PC-3 (cell line): ENCODE measurements at regions not wholly inside any gene's neighbourhood (a gene's known extent, or its start where the extent isn't known, plus 50 kb on each side); places are given as distances from the start of the nearest gene placed in this dataset.

Source experiments
- ATAC-seq: fragments of 200-7000 bp; cut with Tn5 transposase; 2 replicates; pipeline ENCODE4 v1.9.1; 2020; ENCODE audit warnings: mild to moderate bottlenecking, moderate library complexity
- BruUV-seq: library from RNA; stranded (reverse); fragments of 400-500 nt; replicated peaks from 2 replicates; lab custom pipeline; 2021; lab: Mats Ljungman, UMichigan
- CTCF ChIA-PET: fragments of 300-600 bp; sonication (Branson Sonifier 250); formaldehyde crosslinking; loops from one replicate; lab custom pipeline; 2022; ENCODE audit warnings: antibody characterized with exemption; lab: Charles Lee
- POLR2A ChIA-PET: fragments of 300-600 bp; sonication (Branson Sonifier 250); formaldehyde crosslinking; loops from one replicate; lab custom pipeline; 2022; ENCODE audit warnings: antibody characterized with exemption; ENCODE audit not compliant: unreplicated experiment; lab: Charles Lee
- DNase-seq: peaks from one replicate; pipeline ENCODE4 v3.0.0-alpha.2; 2015
- H2AFZ ChIP-seq: fragments of 300-600 bp; sonication (generic); 2 replicates; pipeline ENCODE4 v1.6.0; 2016; ENCODE audit warnings: antibody characterized with exemption, low read length
- H3F3A ChIP-seq: fragments of 300-600 bp; sonication (generic); one replicate; pipeline ENCODE4 v1.6.0; 2017; ENCODE audit warnings: antibody characterized with exemption, low read length, control low read depth, mild to moderate bottlenecking; ENCODE audit not compliant: unreplicated experiment
- H3K27ac ChIP-seq: fragments of 300-600 bp; sonication (generic); 2 replicates; pipeline ENCODE4 v1.5.1; 2016; ENCODE audit warnings: mild to moderate bottlenecking, low read length
- H3K27me3 ChIP-seq: fragments of 300-600 bp; sonication (generic); 2 replicates; pipeline ENCODE4 v1.6.1; 2016; ENCODE audit warnings: low read length, mixed read lengths
- H3K36me3 ChIP-seq: fragments of 300-600 bp; sonication (generic); 2 replicates; pipeline ENCODE4 v1.6.1; 2016; ENCODE audit warnings: low read depth, mixed run types, low read length, mixed read lengths
- H3K4me1 ChIP-seq: fragments of 300-600 bp; sonication (generic); 2 replicates; pipeline ENCODE4 v1.5.1; 2016; ENCODE audit warnings: low read length; ENCODE audit not compliant: insufficient read depth
- H3K4me2 ChIP-seq: fragments of 300-600 bp; sonication (generic); 2 replicates; pipeline ENCODE4 v1.6.0; 2016; ENCODE audit warnings: low read length
- H3K4me3 ChIP-seq: fragments of 300-600 bp; sonication (generic); 2 replicates; pipeline ENCODE4 v1.5.1; 2016; ENCODE audit warnings: mild to moderate bottlenecking, low read length, mixed read lengths
- H3K79me2 ChIP-seq: fragments of 300-600 bp; sonication (generic); 2 replicates; pipeline ENCODE4 v1.6.1; 2017; ENCODE audit warnings: low read length, mixed read lengths
- H3K9ac ChIP-seq: fragments of 300-600 bp; sonication (generic); 2 replicates; pipeline ENCODE4 v1.6.0; 2016; ENCODE audit warnings: mild to moderate bottlenecking, low read length
- H3K9me2 ChIP-seq: fragments of 300-600 bp; sonication (generic); replicated peaks from 2 replicates; pipeline ENCODE4 v1.6.1; 2016; ENCODE audit warnings: mixed run types, low read length, mixed read lengths
- H3K9me3 ChIP-seq: fragments of 300-600 bp; sonication (generic); 2 replicates; pipeline ENCODE4 v1.6.1; 2016; ENCODE audit warnings: low read length, mixed read lengths
- H4K20me1 ChIP-seq: fragments of 300-600 bp; sonication (generic); 2 replicates; pipeline ENCODE4 v1.6.1; 2016; ENCODE audit warnings: low read length, mixed read lengths
- EZH2 ChIP-seq: fragments of 300-600 bp; sonication (generic); IDR thresholded peaks from one replicate; pipeline ENCODE4 v1.6.1; 2017; ENCODE audit warnings: antibody characterized with exemption, mild to moderate bottlenecking, low read length; ENCODE audit not compliant: unreplicated experiment
- EZH2phosphoT487 ChIP-seq: fragments of 300-600 bp; sonication (generic); IDR thresholded peaks from 2 replicates; pipeline ENCODE4 v1.6.1; 2018; ENCODE audit warnings: mild to moderate bottlenecking, antibody characterized with exemption, low read length, borderline replicate concordance
- intact Hi-C: fragments of 100-400 bp; cut with micrococcal nuclease; formaldehyde crosslinking; loops from 2 replicates; pipeline ENCODE4 v1.9.0; 2023
- TF ChIP-seq, protein P1 (sequence below): fragments of 300-600 bp; sonication (generic); conservative IDR thresholded peaks from 2 replicates; pipeline ENCODE4 v1.5.1; 2017; ENCODE audit warnings: antibody characterized with exemption, low read depth, mild to moderate bottlenecking, low read length

DNA sequence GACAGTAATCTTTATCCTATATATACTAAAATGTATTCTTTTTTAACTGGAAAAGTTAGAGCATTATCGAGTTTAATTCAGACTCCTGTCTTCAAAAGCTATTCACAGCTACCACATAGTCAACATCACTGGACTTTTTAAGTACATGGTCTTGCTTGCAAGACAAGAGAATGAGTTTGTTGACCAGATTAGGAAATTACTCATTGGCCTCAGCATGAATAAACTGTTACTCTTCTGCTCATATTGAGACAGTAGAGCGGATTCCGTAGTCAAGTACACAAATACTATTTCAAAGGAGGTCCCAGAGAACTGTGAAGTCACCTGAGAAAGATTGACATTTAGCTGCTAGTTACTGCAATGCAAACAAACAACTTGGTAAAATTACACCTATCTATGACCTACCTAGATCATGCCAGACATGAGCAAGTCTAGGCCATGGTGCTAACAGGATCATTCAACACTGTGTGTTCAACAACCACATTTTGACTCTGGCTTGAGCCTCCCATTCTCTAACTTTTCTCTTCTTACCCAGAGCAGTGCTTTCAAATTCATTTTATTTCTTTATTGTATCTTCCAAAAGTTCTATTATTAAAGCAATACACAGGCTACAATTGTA, 280.9 kb downstream of the NEBL start:
- no peaks in the 10 kb centered on the region for H3K9me2 ChIP-seq
- H4K20me1 ChIP-seq: no peaks in the 10 kb centered on the region
- H3K4me2 ChIP-seq: no peak overlapping the region
- no peak for DNase-seq
- H3K79me2 ChIP-seq: no peaks in the 10 kb centered on the region
- H3K4me3 ChIP-seq: no peak overlapping the region
- BruUV-seq: no TSS peak
- no peak for ATAC-seq
- H2AFZ ChIP-seq: no peak overlapping the region
- H3K27ac ChIP-seq: no peak overlapping the region
- intact Hi-C loops: no loop called here
- no peaks in the 10 kb centered on the region for H3K9me3 ChIP-seq
- ChIA-PET POLR2A (no interaction called here), CTCF (no interaction called here)
- no peak overlapping the region for H3K9ac ChIP-seq
- no peaks in the 10 kb centered on the region for H3F3A ChIP-seq
- H3K36me3 ChIP-seq: no peaks in the 10 kb centered on the region
- no peak for TF ChIP-seq EZH2
- TF ChIP-seq, protein P1, sequence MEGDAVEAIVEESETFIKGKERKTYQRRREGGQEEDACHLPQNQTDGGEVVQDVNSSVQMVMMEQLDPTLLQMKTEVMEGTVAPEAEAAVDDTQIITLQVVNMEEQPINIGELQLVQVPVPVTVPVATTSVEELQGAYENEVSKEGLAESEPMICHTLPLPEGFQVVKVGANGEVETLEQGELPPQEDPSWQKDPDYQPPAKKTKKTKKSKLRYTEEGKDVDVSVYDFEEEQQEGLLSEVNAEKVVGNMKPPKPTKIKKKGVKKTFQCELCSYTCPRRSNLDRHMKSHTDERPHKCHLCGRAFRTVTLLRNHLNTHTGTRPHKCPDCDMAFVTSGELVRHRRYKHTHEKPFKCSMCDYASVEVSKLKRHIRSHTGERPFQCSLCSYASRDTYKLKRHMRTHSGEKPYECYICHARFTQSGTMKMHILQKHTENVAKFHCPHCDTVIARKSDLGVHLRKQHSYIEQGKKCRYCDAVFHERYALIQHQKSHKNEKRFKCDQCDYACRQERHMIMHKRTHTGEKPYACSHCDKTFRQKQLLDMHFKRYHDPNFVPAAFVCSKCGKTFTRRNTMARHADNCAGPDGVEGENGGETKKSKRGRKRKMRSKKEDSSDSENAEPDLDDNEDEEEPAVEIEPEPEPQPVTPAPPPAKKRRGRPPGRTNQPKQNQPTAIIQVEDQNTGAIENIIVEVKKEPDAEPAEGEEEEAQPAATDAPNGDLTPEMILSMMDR: no peak
- no peak for TF ChIP-seq EZH2phosphoT487
- no peaks in the 10 kb centered on the region for H3K4me1 ChIP-seq
- 0 out of 2 replicates have a peak, but pooled peaks cover 11% of the 10 kb centered on the region for H3K27me3 ChIP-seq

DNA sequence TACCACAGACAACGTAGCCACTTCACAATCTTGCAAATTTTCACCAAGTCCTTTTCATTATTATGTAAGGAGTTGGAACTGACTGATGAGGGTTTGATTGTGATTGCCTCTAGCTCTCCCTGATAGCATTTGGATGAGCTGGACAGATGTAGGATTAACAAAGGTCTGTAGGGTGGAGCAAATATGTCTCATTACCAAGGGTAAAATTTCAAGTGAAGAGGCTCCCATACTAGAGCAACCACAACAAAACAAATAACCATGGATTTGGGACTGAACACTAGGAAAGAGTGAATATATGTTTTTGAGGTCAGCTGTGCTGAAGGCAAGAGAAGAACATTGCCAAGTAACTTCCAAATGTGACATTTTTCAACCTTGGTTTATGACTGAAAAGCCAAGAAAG, 281.7 kb downstream of the NEBL start:
- DNase-seq (no peak), ATAC-seq (no peak)
- no peak overlapping the region for H3K9ac ChIP-seq
- CTCF ChIA-PET: no interaction called here
- H3K27ac ChIP-seq: no peak overlapping the region
- H4K20me1 ChIP-seq: no peaks in the 10 kb centered on the region
- H3K36me3 ChIP-seq: no peaks in the 10 kb centered on the region
- BruUV-seq: no TSS peak
- no peak overlapping the region for H3K4me3 ChIP-seq
- no peak overlapping the region for H3K4me2 ChIP-seq
- no peaks in the 10 kb centered on the region for H3K79me2 ChIP-seq
- POLR2A ChIA-PET: no interaction called here
- no peaks in the 10 kb centered on the region for H3K9me3 ChIP-seq
- H3K9me2 ChIP-seq: no peaks in the 10 kb centered on the region
- H2AFZ ChIP-seq: no peak overlapping the region
- H3K27me3 ChIP-seq: 0 out of 2 replicates have a peak, but pooled peaks cover 11% of the 10 kb centered on the region
- TF ChIP-seq, protein P1: no peak
- TF ChIP-seq EZH2 (no peak), EZH2phosphoT487 (no peak)
- no peaks in the 10 kb centered on the region for H3K4me1 ChIP-seq
- H3F3A ChIP-seq: no peaks in the 10 kb centered on the region
- intact Hi-C loops: no loop called here

DNA sequence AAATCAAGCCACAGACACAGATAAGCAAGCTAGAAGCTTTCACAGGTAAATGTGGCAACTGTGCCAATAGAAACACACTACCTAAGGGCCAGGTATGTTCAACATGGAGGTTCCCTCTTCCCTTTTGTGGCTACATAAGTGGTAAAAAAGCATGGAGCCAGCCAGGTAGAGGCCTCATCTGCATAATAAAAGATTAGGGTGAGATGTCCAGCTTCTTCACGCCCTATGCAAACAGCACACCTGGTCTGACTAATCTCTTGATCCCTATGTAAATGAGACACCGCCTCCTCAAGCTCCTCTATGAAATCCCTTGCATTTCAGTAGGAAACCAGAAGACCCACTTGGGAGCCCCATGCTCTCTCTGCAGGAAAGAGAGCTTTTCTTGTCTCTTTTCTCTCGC, 282.2 kb downstream of the NEBL start:
- intact Hi-C loops: no loop called here
- Histone ChIP-seq H3K79me2 (no peaks in the 10 kb centered on the region), H3K27me3 (0 out of 2 replicates have a peak, but pooled peaks cover 8% of the 10 kb centered on the region), H3K4me3 (no peak overlapping the region), H3K4me2 (no peak overlapping the region), H2AFZ (no peak overlapping the region), H3K9me2 (no peaks in the 10 kb centered on the region), H3F3A (no peaks in the 10 kb centered on the region), H3K36me3 (no peaks in the 10 kb centered on the region), H3K9ac (no peak overlapping the region), H3K9me3 (no peaks in the 10 kb centered on the region), H3K4me1 (no peaks in the 10 kb centered on the region), H4K20me1 (no peaks in the 10 kb centered on the region), H3K27ac (no peak overlapping the region)
- BruUV-seq: no TSS peak
- no peak for TF ChIP-seq EZH2
- TF ChIP-seq EZH2phosphoT487: no peak
- TF ChIP-seq, protein P1: no peak
- CTCF ChIA-PET: no interaction called here
- POLR2A ChIA-PET: no interaction called here
- no peak for ATAC-seq
- no peak for DNase-seq
